A172 (cell line): ENCODE measurements at regions not wholly inside any gene's neighbourhood (a gene's known extent, or its start where the extent isn't known, plus 50 kb on each side); places are given as distances from the start of the nearest gene placed in this dataset.
A peak's percentile ranks its signal among the peaks of the same experiment; 100 is the strongest.
"Not testable (repeated sequence)": the region's sequence is repeated elsewhere in the genome, so short reads cannot be mapped to it uniquely, and the experiment has no call there.

ENCODE experiments used
- DNase-seq: peaks from one replicate; pipeline ENCODE4 v3.0.0-alpha.2; 2015; ENCODE audit warnings: low spot score

- no peak for DNase-seq
Measured at GRCh38 chr9:33695299-33695698, 100.1 kb upstream of the PRSS3 start.

DNA sequence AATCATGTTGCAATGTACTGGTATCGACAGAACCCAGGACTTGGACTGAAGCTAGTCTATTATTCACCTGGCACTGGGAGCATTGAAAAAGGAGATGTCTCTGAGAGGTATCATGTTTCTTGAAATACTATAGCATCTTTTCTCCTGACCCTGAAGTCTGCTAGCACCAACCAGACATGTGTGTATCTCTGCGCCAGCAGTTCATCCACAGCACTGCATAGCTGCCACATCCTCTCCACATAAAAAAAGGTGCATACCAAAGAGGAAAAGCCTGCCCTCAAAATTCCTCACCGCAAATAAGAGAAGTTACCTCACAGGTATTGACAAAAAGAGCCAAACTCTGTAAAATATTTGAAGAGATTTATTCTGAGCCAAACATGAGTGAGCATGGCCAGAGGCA is 99.5 kb upstream of the PRSS3 start:
- DNase-seq = no peak

DNA sequence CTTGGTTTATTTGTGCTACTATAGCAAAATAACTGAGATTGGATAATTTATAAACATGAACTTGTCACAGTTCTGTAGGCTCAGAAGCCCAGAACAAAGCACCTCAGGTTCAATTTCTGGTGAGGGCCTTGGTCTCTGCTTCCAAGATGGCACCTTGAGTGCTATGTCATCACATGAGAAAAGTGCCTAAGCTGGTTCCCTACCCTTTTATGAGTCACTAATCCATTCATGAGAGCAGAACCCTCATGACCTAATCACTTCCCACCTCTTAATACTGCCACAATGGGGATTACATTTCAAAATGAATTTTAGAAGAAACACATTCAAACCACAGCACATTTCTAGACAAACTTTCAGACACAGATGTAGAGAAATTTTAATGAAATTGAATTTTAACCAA is 98.2 kb upstream of the PRSS3 start:
- DNase-seq = no peak

DNA sequence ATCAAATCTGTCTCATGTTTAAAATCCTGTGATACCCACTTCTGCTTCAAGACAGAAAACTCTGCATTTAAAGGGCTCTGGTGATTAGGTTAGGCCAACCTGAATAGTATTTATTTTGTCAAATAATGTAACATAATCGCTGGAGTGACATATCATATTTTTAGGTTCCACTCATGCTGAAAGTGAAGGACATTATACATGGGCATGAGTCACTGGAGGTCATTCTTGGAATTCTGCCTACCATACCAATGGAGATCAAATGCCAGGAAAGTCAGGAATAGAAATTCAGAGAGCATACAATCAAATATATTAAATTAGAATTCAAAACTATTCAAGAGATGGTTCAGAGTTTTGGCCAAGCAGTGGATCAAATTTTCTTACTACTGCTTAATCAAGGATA is 97.1 kb upstream of the PRSS3 start:
- DNase-seq = no peak

- not testable (repeated sequence) for DNase-seq
Measured at GRCh38 chr9:33700940-33701339, 94.4 kb upstream of the PRSS3 start.

GRCh38 chr9:33703430-33704102 is 91.8 kb upstream of the PRSS3 start:
- DNase-seq = no peak

DNA sequence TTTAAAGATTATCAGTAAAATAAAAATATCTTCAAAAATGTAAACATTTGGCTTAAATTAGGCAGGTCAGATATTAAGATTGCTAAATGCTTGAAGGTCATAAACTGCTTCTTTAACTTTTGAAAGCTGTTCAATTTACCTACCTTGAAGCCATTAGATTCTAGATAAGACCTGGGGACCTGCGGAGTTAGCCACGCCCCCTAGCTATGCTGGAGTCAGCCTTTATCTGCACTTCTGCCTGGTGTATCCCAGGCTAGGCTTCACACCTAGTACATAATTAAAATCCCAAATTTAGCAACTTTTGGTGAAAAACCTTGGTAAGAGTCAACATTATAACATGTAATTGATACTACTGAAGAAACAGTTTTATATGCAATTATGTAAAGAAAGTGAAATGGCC is 89.9 kb upstream of the PRSS3 start:
- not testable (repeated sequence) for DNase-seq

- DNase-seq = no peak
Measured at GRCh38 chr9:33708441-33708840, 86.9 kb upstream of the PRSS3 start.

DNA sequence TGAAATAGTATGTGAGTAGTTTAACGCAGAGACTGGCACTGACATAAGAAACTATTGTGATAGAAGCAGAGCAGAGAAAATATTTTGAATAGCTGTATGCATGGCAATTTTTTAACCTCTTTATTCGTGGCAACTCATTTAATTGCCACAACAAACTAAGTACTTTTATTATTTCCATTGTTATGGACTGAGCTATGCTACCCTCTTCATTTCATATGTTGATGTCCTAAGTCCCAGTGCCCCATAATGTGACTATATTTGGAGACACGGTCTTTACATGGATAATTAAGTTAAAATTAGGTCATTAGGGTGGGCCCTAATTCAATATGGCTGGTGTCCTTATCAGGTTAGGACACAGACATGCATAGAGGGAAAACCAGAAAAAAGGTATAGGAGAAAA is 86.1 kb upstream of the PRSS3 start:
- DNase-seq = no peak

DNA sequence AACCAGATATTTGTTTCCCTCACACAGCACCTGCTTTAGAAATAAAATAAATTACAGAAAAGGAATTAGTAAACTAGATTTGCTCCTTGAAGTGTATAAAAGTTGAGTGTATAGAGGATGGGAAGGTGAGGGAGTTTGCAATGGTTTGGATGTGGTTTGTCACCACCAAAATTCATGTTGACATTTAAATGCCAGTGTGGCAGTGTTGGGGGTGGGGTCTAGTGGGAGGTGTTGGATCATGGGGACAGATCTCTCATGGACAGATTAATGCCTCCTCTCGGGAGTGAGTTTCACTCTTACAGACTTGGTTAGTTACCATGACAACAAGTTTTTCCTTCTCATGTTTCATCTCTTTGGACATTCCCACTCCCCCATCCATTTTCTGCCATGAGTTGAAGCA is 83.9 kb upstream of the PRSS3 start:
- not testable (repeated sequence) for DNase-seq

DNA sequence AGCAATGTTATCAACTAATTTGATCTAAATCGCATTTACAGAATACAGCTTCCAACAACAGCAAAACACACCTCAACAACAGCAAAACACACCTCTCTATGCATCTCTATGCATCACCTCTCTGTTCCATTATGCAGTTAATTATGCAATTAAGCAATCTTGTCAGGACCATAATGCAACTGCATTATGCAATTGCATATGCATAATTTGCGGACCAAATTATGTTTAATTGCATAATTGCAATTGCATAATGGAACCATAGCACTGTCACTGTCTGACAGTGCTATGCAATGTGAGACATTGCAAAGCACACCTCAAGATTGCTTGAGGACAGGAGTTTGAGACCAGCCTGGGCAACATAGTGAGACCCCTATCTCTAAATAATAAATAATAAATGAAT is 80.4 kb upstream of the PRSS3 start:
- DNase-seq = no peak

GRCh38 chr9:33718987-33719386 is 76.4 kb upstream of the PRSS3 start:
- DNase-seq = peak; percentile 47

DNA sequence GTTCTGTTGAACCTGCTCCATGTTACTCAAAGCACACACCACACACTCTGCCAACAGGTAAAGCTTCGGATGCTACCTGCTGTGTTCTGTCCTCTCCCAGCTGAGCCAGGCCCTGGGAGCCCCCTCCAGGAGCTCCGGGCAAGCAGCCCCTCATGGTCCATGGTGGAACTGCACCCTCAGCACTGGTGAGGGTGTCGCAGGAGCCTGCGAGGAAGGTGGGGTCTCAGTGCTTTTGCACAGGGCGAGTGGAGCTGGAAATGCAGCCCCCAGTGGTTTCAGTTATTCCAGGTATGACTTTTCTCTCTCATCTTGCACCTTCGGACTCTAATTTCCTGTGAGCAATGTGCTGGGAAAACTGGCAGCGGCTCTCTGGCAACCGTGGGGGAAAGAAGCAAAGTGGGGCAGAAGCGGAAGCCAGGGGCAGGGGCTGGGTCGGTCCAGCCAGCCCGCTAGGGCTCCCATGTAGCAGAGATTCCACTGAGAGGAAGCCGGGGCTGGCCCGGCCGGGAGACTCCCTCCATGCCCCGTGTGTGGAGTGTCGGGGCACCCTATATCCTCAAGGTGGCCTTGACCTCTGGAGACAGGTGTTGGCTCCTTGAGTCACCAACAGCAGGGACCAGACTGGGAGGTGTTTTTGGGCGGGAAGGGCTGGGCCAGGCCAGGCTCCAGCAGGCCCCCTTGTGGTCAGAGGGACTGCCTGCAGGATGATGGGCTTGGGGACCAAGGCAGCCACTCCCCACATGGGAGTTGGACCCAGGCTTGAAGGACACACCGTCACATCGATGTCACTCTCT is 75.6 kb upstream of the PRSS3 start:
- DNase-seq = peak; percentile 11

DNA sequence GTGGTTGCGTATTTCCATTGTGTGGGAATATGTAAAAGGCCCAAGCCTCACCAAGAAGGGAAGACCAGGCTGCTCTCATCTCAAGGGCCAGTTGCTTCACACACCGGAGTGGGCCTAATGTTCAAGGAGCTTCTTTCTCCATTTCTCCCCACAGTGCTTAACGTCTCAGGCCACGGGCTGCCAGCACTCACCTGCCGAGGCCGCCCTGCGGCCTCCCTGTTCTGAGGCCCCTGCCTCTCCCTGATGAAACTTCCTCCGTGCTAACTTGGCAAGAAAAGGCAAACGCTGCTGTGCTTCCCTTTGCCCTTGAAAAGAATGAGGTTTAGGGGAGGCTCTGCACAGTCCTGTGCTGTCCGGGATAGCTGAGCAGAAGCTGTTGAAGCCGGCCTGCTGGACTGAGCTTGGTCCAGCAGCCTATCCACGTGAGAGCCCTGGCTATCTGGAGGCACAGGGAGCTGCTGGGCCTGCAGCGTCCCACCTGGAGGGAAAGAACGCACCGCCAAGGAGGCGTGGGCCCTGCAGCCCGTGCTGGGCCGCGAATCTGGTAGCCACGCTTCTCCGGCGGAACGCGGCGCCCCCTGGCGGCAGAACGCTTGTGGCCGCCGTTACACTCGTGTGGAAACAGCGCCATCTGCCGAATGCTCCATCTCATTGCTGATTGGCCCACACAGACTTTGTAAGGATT is 73.5 kb upstream of the PRSS3 start:
- peak; percentile 67 for DNase-seq

DNA sequence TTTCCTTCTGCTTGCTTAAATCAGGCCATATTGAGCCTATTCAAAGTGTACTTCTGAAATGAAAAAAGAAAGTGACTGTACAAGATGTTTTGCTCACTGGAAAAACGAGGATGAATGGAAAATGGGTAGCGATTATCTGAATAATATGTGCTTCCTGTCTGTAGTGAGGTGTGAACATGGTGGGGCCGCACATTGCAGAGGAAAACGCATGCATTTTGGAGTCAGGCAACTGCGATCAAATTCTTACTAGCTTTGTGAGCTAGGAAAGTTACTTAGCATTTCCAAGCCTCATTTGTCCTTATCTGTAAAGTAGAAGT is 73.0 kb upstream of the PRSS3 start:
- DNase-seq = no peak

DNA sequence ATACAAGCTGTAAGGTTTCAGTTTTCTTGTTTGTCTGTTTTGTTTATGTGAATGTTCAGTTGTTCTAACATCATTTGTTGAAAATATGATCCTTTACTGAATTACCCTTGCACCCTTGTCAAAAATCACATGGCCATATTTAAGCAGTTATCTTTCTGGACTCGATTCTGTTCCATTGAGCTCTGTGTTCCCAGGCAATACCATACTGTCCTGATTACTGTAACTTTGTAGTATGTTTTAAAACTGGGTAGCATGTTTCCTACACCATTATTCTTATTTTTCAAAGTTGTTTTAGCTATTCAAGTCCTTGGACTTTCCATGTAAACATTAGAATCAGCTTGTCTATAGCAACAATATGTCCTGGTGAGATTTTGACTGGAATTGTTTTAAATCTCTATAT is 66.7 kb upstream of the PRSS3 start:
- DNase-seq = no peak

DNA sequence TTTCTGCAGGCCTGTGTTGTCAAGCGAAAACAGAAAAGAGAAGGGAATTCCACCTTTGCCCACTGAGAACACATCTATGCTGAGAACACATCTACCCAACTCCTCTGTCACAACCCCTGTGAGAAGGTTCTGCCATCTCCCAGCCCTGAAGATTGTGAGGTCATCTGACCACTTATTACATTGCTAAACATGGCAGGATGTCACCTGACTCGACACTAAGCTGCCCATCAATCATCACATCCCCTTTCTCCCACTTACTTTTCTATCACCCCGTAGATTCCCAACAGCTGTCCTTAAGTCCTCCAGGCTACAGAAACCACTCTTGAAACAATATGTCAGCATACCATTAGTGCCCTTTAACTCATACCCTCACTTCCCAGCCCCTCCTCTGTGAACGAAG is 64.2 kb upstream of the PRSS3 start:
- DNase-seq = no peak

GRCh38 chr9:33731625-33732024 is 63.7 kb upstream of the PRSS3 start:
- DNase-seq = no peak

GRCh38 chr9:33734247-33734940 is 61.0 kb upstream of the PRSS3 start:
- DNase-seq = not testable (repeated sequence)

GRCh38 chr9:33734941-33735835 is 60.2 kb upstream of the PRSS3 start:
- not testable (repeated sequence) for DNase-seq

GRCh38 chr9:33737811-33738606 is 57.4 kb upstream of the PRSS3 start:
- peak; percentile 58 for DNase-seq
